ENCODE measurements at regions not wholly inside any gene's neighbourhood (a gene's known extent, or its start where the extent isn't known, plus 50 kb on each side); places are given as distances from the start of the nearest gene placed in this dataset.

DNA sequence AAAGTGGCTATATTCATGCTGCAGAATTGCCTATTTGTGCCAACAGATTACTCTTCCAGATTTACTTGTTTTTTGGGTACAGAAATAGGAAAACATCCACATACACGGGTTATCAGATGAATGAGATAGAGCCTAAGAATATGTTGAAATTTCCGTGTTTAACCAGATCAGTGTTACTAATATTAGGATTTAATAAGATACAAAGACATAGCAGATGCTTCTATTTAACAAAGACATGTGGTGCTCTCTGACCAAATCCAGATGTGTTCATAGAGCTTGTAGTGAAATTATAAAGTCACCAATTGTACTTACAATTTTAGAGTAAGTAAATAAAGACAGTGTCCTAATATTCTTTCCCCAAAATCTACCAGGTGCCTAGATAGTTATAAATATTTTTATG, 208.0 kb downstream of the CASP12 start:
- TF ChIP-seq CHD2 (IDR thresholded peaks at IDR 0.05; ENCODE audit: low read depth, low read length) (no peak), EP300 (IDR thresholded peaks at IDR 0.05; ENCODE audit: low read length) (no peak), EGR1 (conservative IDR thresholded peaks at IDR 0.05) (no peak), POLR2AphosphoS5 (IDR thresholded peaks at IDR 0.05; ENCODE audit: control insufficient read depth, insufficient read depth, low read depth, low read length) (no peak)
- TF ChIP-seq, protein P1, sequence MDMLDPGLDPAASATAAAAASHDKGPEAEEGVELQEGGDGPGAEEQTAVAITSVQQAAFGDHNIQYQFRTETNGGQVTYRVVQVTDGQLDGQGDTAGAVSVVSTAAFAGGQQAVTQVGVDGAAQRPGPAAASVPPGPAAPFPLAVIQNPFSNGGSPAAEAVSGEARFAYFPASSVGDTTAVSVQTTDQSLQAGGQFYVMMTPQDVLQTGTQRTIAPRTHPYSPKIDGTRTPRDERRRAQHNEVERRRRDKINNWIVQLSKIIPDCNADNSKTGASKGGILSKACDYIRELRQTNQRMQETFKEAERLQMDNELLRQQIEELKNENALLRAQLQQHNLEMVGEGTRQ (CRISPR knock-in tag; IDR thresholded peaks at IDR 0.05): no peak
- TF ChIP-seq, protein P2, sequence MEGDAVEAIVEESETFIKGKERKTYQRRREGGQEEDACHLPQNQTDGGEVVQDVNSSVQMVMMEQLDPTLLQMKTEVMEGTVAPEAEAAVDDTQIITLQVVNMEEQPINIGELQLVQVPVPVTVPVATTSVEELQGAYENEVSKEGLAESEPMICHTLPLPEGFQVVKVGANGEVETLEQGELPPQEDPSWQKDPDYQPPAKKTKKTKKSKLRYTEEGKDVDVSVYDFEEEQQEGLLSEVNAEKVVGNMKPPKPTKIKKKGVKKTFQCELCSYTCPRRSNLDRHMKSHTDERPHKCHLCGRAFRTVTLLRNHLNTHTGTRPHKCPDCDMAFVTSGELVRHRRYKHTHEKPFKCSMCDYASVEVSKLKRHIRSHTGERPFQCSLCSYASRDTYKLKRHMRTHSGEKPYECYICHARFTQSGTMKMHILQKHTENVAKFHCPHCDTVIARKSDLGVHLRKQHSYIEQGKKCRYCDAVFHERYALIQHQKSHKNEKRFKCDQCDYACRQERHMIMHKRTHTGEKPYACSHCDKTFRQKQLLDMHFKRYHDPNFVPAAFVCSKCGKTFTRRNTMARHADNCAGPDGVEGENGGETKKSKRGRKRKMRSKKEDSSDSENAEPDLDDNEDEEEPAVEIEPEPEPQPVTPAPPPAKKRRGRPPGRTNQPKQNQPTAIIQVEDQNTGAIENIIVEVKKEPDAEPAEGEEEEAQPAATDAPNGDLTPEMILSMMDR (IDR thresholded peaks at IDR 0.05 in 2 of 3, conservative IDR thresholded peaks at IDR 0.05 in 1 of 3; ENCODE audit: insufficient read depth in 2 of 3, low read depth in 1 of 3, low read length in 3 of 3): no peak

All from K562 (cell line).